ENCODE measurements at regions not wholly inside any gene's neighbourhood (a gene's known extent, or its start where the extent isn't known, plus 50 kb on each side); places are given as distances from the start of the nearest gene placed in this dataset.

DNA sequence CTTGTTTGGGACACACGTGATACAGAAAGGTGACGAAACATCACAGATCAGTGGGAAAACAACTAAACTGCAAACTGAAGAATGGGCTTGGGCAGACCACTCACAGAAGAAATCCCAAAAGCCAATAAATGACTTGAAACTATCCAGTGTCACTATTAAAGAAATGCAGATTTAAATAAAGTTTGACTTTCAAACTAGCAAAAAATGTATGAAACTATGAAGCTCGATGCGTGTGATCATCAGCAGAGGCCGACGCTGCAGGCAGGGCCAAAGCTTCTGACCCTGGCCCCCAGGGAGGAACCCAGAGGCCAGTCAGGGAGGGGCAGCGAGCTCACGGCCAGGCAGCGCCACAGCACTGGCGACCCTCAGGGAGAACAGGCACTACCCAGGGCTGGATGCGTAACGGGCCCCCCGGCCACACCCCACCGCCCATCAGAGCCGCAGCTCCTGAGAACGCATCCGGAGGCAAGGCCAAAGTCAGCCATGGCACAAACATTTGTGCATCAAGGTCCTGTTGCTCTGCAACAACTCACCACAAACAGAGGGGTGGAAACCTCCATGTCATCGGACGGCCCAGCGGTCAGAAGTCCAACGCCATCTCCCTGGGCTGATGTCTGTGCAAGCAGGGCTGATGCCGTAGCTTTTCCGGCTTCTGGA lies 94.1 kb downstream of the YTHDF1 start:
- H3K36me3 ChIP-seq (ENCODE audit: insufficient read depth, low read length, poor library complexity, severe bottlenecking) = no peaks in the 10 kb centered on the region
- POLR2A ChIA-PET (ENCODE audit: low non-redundant PET) = no interaction called here
- no peak overlapping the region for H3K27ac ChIP-seq (ENCODE audit: low read depth, low read length, poor library complexity, severe bottlenecking)
- CTCF ChIA-PET = no interaction called here
- TF ChIP-seq, protein P1, sequence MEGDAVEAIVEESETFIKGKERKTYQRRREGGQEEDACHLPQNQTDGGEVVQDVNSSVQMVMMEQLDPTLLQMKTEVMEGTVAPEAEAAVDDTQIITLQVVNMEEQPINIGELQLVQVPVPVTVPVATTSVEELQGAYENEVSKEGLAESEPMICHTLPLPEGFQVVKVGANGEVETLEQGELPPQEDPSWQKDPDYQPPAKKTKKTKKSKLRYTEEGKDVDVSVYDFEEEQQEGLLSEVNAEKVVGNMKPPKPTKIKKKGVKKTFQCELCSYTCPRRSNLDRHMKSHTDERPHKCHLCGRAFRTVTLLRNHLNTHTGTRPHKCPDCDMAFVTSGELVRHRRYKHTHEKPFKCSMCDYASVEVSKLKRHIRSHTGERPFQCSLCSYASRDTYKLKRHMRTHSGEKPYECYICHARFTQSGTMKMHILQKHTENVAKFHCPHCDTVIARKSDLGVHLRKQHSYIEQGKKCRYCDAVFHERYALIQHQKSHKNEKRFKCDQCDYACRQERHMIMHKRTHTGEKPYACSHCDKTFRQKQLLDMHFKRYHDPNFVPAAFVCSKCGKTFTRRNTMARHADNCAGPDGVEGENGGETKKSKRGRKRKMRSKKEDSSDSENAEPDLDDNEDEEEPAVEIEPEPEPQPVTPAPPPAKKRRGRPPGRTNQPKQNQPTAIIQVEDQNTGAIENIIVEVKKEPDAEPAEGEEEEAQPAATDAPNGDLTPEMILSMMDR (conservative IDR thresholded peaks at IDR 0.05; ENCODE audit: low read depth, low read length) = no peak
- no peak for TF ChIP-seq EZH2 (IDR thresholded peaks at IDR 0.05; ENCODE audit: borderline replicate concordance, low read depth, low read length, poor library complexity, severe bottlenecking)
- H3K9me3 ChIP-seq (ENCODE audit: low read depth, low read length, poor library complexity, severe bottlenecking) = no peaks in the 10 kb centered on the region
- BruUV-seq (replicated peaks) = no TSS peak
- DNase-seq (ENCODE audit: low spot score) = no peak
- H3K27me3 ChIP-seq (replicated peaks; ENCODE audit: insufficient read depth, low read depth, low read length, poor library complexity) = peaks cover 88% of the 10 kb centered on the region
- no peak overlapping the region for H3K4me3 ChIP-seq (ENCODE audit: low read depth, low read length, poor library complexity, severe bottlenecking)
- intact Hi-C loops (cut with micrococcal nuclease; ENCODE audit: unreplicated experiment) = no loop called here
- no peaks in the 10 kb centered on the region for H3K4me1 ChIP-seq (ENCODE audit: insufficient read depth, low read length, poor library complexity, severe bottlenecking)

DNA sequence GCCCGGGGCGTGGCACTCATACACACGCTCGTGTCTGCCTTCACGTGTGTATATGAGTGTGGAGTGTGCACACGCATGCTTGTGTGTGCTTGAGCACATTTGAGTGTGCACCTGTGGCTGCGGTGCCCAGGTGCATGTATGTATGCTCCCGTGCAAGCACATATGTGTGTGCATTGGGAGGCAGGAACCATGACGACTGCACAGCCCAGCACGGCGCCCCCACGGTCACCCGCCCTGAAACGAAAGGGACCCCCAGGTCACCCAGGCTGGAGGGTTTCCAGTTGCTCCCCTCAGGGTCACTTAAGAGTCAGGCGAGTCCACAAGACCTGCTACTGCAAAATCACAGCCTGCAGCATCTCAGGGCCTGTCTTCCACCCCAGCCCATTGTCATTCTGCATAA lies 94.7 kb downstream of the YTHDF1 start:
- H3K4me1 ChIP-seq (ENCODE audit: insufficient read depth, low read length, poor library complexity, severe bottlenecking) = no peaks in the 10 kb centered on the region
- CTCF ChIA-PET = no interaction called here
- no TSS peak for BruUV-seq (replicated peaks)
- POLR2A ChIA-PET (ENCODE audit: low non-redundant PET) = no interaction called here
- no peaks in the 10 kb centered on the region for H3K9me3 ChIP-seq (ENCODE audit: low read depth, low read length, poor library complexity, severe bottlenecking)
- no peak for DNase-seq (ENCODE audit: low spot score)
- H3K36me3 ChIP-seq (ENCODE audit: insufficient read depth, low read length, poor library complexity, severe bottlenecking) = no peaks in the 10 kb centered on the region
- intact Hi-C loops (cut with micrococcal nuclease; ENCODE audit: unreplicated experiment) = no loop called here
- TF ChIP-seq, protein P1 (conservative IDR thresholded peaks at IDR 0.05; ENCODE audit: low read depth, low read length) = no peak
- no peak for TF ChIP-seq EZH2 (IDR thresholded peaks at IDR 0.05; ENCODE audit: borderline replicate concordance, low read depth, low read length, poor library complexity, severe bottlenecking)
- peaks cover 88% of the 10 kb centered on the region for H3K27me3 ChIP-seq (replicated peaks; ENCODE audit: insufficient read depth, low read depth, low read length, poor library complexity)
- H3K27ac ChIP-seq (ENCODE audit: low read depth, low read length, poor library complexity, severe bottlenecking) = no peak overlapping the region
- no peak overlapping the region for H3K4me3 ChIP-seq (ENCODE audit: low read depth, low read length, poor library complexity, severe bottlenecking)

DNA sequence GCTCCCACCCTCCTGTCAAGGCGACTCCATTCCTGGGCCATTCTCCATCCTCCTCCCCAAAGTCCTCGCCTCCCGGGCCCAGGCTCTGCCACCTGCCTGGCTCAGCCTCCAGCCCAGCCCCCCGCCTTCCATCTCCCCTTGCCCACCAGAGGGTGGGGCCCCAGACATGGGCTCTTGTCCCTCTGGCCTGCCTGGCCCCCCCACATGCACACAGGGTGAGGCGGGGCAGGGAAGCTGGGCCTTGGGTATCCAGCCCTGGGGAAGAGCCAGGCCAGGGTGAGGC lies 95.2 kb downstream of the YTHDF1 start:
- intact Hi-C loops (cut with micrococcal nuclease; ENCODE audit: unreplicated experiment) = no loop called here

More for the DNA sequence above, 95.2 kb downstream of the YTHDF1 start:
- POLR2A ChIA-PET (ENCODE audit: low non-redundant PET) = no interaction called here
- H3K4me3 ChIP-seq (ENCODE audit: low read depth, low read length, poor library complexity, severe bottlenecking) = no peak overlapping the region
- no peaks in the 10 kb centered on the region for H3K9me3 ChIP-seq (ENCODE audit: low read depth, low read length, poor library complexity, severe bottlenecking)
- CTCF ChIA-PET = no interaction called here
- no peaks in the 10 kb centered on the region for H3K36me3 ChIP-seq (ENCODE audit: insufficient read depth, low read length, poor library complexity, severe bottlenecking)
- no peaks in the 10 kb centered on the region for H3K4me1 ChIP-seq (ENCODE audit: insufficient read depth, low read length, poor library complexity, severe bottlenecking)
- BruUV-seq (replicated peaks) = no TSS peak
- no peak overlapping the region for H3K27ac ChIP-seq (ENCODE audit: low read depth, low read length, poor library complexity, severe bottlenecking)
- no peak for TF ChIP-seq EZH2 (IDR thresholded peaks at IDR 0.05; ENCODE audit: borderline replicate concordance, low read depth, low read length, poor library complexity, severe bottlenecking)
- TF ChIP-seq, protein P1 (conservative IDR thresholded peaks at IDR 0.05; ENCODE audit: low read depth, low read length) = no peak
- no peak for DNase-seq (ENCODE audit: low spot score)
- H3K27me3 ChIP-seq (replicated peaks; ENCODE audit: insufficient read depth, low read depth, low read length, poor library complexity) = peaks cover 88% of the 10 kb centered on the region

Measured in A673 (cell line).